ENCODE measurements at regions not wholly inside any gene's neighbourhood (a gene's known extent, or its start where the extent isn't known, plus 50 kb on each side); places are given as distances from the start of the nearest gene placed in this dataset.

DNA sequence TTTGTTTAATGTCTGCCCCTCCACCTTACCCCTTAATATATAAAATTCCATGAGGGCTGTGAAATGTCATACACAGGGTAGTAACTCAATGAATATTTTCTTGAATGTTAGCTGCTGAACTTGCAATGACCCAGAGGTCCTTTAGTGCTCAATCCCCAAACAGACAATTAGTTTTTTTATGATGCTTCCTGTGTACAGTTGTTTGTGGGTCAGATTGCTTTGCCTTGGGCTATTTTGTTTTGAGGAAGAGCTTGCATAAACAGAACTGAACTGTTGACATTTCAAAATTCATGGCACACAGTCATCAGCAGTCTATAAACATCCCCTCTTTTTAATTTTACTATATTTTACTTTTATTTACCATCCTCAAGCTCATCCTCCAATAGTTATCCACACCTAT, 820.5 kb upstream of the SEL1L start:
- no peak overlapping the region for H3K4me2 ChIP-seq (ENCODE audit: low read length)
- TF ChIP-seq EZH2 (IDR thresholded peaks at IDR 0.05; ENCODE audit: borderline replicate concordance, insufficient read depth, low read length, poor library complexity, severe bottlenecking) (no peak), POLR2AphosphoS5 (IDR thresholded peaks at IDR 0.05) (no peak), RAD21 (conservative IDR thresholded peaks at IDR 0.05) (no peak), TAF1 (IDR thresholded peaks at IDR 0.05; ENCODE audit: low read depth) (no peak), MXI1 (conservative IDR thresholded peaks at IDR 0.05; ENCODE audit: poor library complexity, severe bottlenecking) (no peak), EP300 (conservative IDR thresholded peaks at IDR 0.05; ENCODE audit: poor library complexity, severe bottlenecking) (no peak), SMC3 (conservative IDR thresholded peaks at IDR 0.05; ENCODE audit: poor library complexity) (no peak)
- TF ChIP-seq, protein P1, sequence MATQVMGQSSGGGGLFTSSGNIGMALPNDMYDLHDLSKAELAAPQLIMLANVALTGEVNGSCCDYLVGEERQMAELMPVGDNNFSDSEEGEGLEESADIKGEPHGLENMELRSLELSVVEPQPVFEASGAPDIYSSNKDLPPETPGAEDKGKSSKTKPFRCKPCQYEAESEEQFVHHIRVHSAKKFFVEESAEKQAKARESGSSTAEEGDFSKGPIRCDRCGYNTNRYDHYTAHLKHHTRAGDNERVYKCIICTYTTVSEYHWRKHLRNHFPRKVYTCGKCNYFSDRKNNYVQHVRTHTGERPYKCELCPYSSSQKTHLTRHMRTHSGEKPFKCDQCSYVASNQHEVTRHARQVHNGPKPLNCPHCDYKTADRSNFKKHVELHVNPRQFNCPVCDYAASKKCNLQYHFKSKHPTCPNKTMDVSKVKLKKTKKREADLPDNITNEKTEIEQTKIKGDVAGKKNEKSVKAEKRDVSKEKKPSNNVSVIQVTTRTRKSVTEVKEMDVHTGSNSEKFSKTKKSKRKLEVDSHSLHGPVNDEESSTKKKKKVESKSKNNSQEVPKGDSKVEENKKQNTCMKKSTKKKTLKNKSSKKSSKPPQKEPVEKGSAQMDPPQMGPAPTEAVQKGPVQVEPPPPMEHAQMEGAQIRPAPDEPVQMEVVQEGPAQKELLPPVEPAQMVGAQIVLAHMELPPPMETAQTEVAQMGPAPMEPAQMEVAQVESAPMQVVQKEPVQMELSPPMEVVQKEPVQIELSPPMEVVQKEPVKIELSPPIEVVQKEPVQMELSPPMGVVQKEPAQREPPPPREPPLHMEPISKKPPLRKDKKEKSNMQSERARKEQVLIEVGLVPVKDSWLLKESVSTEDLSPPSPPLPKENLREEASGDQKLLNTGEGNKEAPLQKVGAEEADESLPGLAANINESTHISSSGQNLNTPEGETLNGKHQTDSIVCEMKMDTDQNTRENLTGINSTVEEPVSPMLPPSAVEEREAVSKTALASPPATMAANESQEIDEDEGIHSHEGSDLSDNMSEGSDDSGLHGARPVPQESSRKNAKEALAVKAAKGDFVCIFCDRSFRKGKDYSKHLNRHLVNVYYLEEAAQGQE (IDR thresholded peaks at IDR 0.05; ENCODE audit: borderline replicate concordance) = no peak
- TF ChIP-seq, protein P2, sequence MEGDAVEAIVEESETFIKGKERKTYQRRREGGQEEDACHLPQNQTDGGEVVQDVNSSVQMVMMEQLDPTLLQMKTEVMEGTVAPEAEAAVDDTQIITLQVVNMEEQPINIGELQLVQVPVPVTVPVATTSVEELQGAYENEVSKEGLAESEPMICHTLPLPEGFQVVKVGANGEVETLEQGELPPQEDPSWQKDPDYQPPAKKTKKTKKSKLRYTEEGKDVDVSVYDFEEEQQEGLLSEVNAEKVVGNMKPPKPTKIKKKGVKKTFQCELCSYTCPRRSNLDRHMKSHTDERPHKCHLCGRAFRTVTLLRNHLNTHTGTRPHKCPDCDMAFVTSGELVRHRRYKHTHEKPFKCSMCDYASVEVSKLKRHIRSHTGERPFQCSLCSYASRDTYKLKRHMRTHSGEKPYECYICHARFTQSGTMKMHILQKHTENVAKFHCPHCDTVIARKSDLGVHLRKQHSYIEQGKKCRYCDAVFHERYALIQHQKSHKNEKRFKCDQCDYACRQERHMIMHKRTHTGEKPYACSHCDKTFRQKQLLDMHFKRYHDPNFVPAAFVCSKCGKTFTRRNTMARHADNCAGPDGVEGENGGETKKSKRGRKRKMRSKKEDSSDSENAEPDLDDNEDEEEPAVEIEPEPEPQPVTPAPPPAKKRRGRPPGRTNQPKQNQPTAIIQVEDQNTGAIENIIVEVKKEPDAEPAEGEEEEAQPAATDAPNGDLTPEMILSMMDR (IDR thresholded peaks at IDR 0.05; ENCODE audit: poor library complexity, severe bottlenecking) = no peak
- no peaks in the 10 kb centered on the region for H3K9me3 ChIP-seq (ENCODE audit: low read length)
- no peaks in the 10 kb centered on the region for H3K27me3 ChIP-seq (ENCODE audit: insufficient read depth, low read depth, low read length)
- no peak overlapping the region for H3K27ac ChIP-seq (ENCODE audit: low read length)
- no peaks in the 10 kb centered on the region for H3F3A ChIP-seq (ENCODE audit: insufficient read depth, low read length, poor library complexity, severe bottlenecking)
- H3K36me3 ChIP-seq (ENCODE audit: insufficient read depth, low read length) = no peaks in the 10 kb centered on the region
- H3K79me2 ChIP-seq (replicated peaks; ENCODE audit: insufficient read depth, low read length) = no peaks in the 10 kb centered on the region
- H3K4me3 ChIP-seq (ENCODE audit: low read length) = no peak overlapping the region
- H3K9ac ChIP-seq (ENCODE audit: low read length) = no peak overlapping the region
- no peaks in the 10 kb centered on the region for H3K9me2 ChIP-seq (ENCODE audit: insufficient read depth, low read length)
- no peak overlapping the region for H2AFZ ChIP-seq (ENCODE audit: low read depth, low read length)
- H4K20me1 ChIP-seq (ENCODE audit: insufficient read depth) = no peaks in the 10 kb centered on the region

DNA sequence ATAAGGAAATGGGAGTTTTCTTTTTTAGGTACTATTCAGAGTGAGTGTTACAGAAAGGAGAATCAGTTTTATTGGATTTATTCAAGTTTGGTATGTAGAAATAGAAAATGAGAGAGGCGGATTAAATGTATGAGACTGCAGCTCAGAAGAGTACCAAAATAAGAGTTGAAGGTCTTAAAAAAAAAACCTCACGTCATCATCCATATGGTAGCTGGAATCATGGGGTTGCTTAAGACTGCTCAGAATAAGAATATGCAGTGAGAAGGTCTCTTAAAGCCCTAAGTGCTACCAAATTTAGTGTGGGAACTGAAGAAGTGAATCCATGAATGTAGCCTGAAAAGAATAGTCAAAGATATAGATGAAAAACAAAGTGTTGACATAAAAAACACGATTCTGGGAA, 825.5 kb upstream of the SEL1L start:
- Histone ChIP-seq H3K79me2 (replicated peaks; ENCODE audit: insufficient read depth, low read length) (no peaks in the 10 kb centered on the region), H3K27ac (ENCODE audit: low read length) (no peak overlapping the region), H3K9me3 (ENCODE audit: low read length) (no peaks in the 10 kb centered on the region), H3K4me2 (ENCODE audit: low read length) (no peak overlapping the region), H4K20me1 (ENCODE audit: insufficient read depth) (no peaks in the 10 kb centered on the region), H3K27me3 (ENCODE audit: insufficient read depth, low read depth, low read length) (no peaks in the 10 kb centered on the region), H2AFZ (ENCODE audit: low read depth, low read length) (no peak overlapping the region), H3K9ac (ENCODE audit: low read length) (no peak overlapping the region), H3K36me3 (ENCODE audit: insufficient read depth, low read length) (no peaks in the 10 kb centered on the region), H3K9me2 (ENCODE audit: insufficient read depth, low read length) (no peaks in the 10 kb centered on the region), H3K4me3 (ENCODE audit: low read length) (no peak overlapping the region), H3F3A (ENCODE audit: insufficient read depth, low read length, poor library complexity, severe bottlenecking) (no peaks in the 10 kb centered on the region)
- no peak for TF ChIP-seq EP300 (conservative IDR thresholded peaks at IDR 0.05; ENCODE audit: poor library complexity, severe bottlenecking)
- TF ChIP-seq RAD21 (conservative IDR thresholded peaks at IDR 0.05) = no peak
- TF ChIP-seq, protein P1 (IDR thresholded peaks at IDR 0.05; ENCODE audit: borderline replicate concordance) = no peak
- TF ChIP-seq MXI1 (conservative IDR thresholded peaks at IDR 0.05; ENCODE audit: poor library complexity, severe bottlenecking) = no peak
- no peak for TF ChIP-seq SMC3 (conservative IDR thresholded peaks at IDR 0.05; ENCODE audit: poor library complexity)
- no peak for TF ChIP-seq POLR2AphosphoS5 (IDR thresholded peaks at IDR 0.05)
- no peak for TF ChIP-seq TAF1 (IDR thresholded peaks at IDR 0.05; ENCODE audit: low read depth)
- TF ChIP-seq, protein P2 (IDR thresholded peaks at IDR 0.05; ENCODE audit: poor library complexity, severe bottlenecking) = no peak
- TF ChIP-seq EZH2 (IDR thresholded peaks at IDR 0.05; ENCODE audit: borderline replicate concordance, insufficient read depth, low read length, poor library complexity, severe bottlenecking) = no peak
